SK-N-SH treated with all-trans-retinoic acid at 6 μM for 48 hours (cell line): ENCODE measurements at regions not wholly inside any gene's neighbourhood (a gene's known extent, or its start where the extent isn't known, plus 50 kb on each side); places are given as distances from the start of the nearest gene placed in this dataset.

ENCODE experiments used
- ARNTL ChIP-seq: fragments of 450-650 bp; formaldehyde crosslinking; IDR thresholded peaks from 2 replicates; pipeline ENCODE4 v1.5.0; 2020; ENCODE audit warnings: low read depth, mild to moderate bottlenecking, moderate library complexity, borderline replicate concordance
- ISL1 ChIP-seq: fragments of 250-450 bp; sonication (Bioruptor Pico); IDR thresholded peaks from 2 replicates; pipeline ENCODE4 v2.1.2; 2022; ENCODE audit warnings: mild to moderate bottlenecking, moderate library complexity
- PPARA ChIP-seq: fragments of 250-450 bp; sonication (Bioruptor Pico); IDR thresholded peaks from 2 replicates; pipeline ENCODE4 v1.5.0; 2020; ENCODE audit warnings: mild to moderate bottlenecking, borderline replicate concordance
- RARB ChIP-seq: fragments of 250-450 bp; sonication (Bioruptor Pico); IDR thresholded peaks from 2 replicates; pipeline ENCODE4 v1.8.0; 2021; ENCODE audit warnings: mild to moderate bottlenecking, moderate library complexity
- TCF4 ChIP-seq: fragments of 250-450 bp; sonication (Bioruptor Pico); IDR thresholded peaks from 2 replicates; pipeline ENCODE4 v1.8.0; 2021; ENCODE audit warnings: mild to moderate bottlenecking, moderate library complexity, borderline replicate concordance
- ZFP30 ChIP-seq: fragments of 450-650 bp; formaldehyde crosslinking; IDR thresholded peaks from 2 replicates; pipeline ENCODE4 v1.5.0; 2022; ENCODE audit warnings: mild to moderate bottlenecking, moderate library complexity
- ZNF565 ChIP-seq: fragments of 450-650 bp; formaldehyde crosslinking; conservative IDR thresholded peaks from 2 replicates; pipeline ENCODE4 v1.5.0; 2020; ENCODE audit warnings: low read depth, mild to moderate bottlenecking, moderate library complexity
- ZNF8 ChIP-seq: fragments of 450-650 bp; formaldehyde crosslinking; IDR thresholded peaks from 2 replicates; pipeline ENCODE4 v1.5.0; 2020; ENCODE audit warnings: mild to moderate bottlenecking, moderate library complexity
- TF ChIP-seq, protein P1 (sequence below): fragments of 250-450 bp; sonication (Bioruptor Pico); IDR thresholded peaks from 2 replicates; pipeline ENCODE4 v1.5.1; 2020; ENCODE audit warnings: low read depth, mild to moderate bottlenecking, moderate library complexity
- TF ChIP-seq, protein P2 (sequence below): fragments of 250-450 bp; sonication (Bioruptor Pico); IDR thresholded peaks from 2 replicates; pipeline ENCODE4 v1.8.0; 2020; ENCODE audit warnings: mild to moderate bottlenecking, moderate library complexity, borderline replicate concordance
- TF ChIP-seq, protein P3 (sequence below): fragments of 250-450 bp; sonication (Bioruptor Pico); IDR thresholded peaks from 2 replicates; pipeline ENCODE4 v1.8.0; 2021; ENCODE audit warnings: low read depth, mild to moderate bottlenecking, moderate library complexity, borderline replicate concordance

DNA sequence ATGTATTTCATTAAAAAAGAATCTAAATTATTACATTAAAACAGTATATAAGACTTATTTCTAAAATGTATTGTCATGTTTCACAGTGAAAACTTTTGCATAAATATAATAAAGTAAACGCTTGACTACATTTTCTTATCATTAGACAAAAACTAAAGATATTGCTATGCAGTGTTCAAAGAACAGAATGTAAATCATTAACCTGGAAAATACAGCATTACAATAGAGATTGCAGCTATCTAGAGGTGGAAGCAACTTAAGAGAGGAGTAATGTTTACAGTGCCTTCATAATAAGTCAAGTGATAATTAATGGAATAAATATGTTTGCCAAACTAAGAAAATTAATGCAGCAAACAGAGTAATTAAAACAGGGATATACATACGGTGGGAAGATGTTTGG, 940.9 kb downstream of the FSTL5 start:
- TF ChIP-seq ZFP30 (CRISPR knock-in tag) (no peak), RARB (CRISPR knock-in tag) (no peak), ZNF8 (CRISPR knock-in tag) (no peak), ARNTL (CRISPR knock-in tag) (no peak), TCF4 (CRISPR knock-in tag) (no peak), PPARA (CRISPR knock-in tag) (no peak), ISL1 (CRISPR knock-in tag) (no peak), ZNF565 (CRISPR knock-in tag) (no peak)
- TF ChIP-seq, protein P1, sequence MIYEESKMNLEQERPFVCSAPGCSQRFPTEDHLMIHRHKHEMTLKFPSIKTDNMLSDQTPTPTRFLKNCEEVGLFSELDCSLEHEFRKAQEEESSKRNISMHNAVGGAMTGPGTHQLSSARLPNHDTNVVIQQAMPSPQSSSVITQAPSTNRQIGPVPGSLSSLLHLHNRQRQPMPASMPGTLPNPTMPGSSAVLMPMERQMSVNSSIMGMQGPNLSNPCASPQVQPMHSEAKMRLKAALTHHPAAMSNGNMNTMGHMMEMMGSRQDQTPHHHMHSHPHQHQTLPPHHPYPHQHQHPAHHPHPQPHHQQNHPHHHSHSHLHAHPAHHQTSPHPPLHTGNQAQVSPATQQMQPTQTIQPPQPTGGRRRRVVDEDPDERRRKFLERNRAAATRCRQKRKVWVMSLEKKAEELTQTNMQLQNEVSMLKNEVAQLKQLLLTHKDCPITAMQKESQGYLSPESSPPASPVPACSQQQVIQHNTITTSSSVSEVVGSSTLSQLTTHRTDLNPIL = no peak
- TF ChIP-seq, protein P2, sequence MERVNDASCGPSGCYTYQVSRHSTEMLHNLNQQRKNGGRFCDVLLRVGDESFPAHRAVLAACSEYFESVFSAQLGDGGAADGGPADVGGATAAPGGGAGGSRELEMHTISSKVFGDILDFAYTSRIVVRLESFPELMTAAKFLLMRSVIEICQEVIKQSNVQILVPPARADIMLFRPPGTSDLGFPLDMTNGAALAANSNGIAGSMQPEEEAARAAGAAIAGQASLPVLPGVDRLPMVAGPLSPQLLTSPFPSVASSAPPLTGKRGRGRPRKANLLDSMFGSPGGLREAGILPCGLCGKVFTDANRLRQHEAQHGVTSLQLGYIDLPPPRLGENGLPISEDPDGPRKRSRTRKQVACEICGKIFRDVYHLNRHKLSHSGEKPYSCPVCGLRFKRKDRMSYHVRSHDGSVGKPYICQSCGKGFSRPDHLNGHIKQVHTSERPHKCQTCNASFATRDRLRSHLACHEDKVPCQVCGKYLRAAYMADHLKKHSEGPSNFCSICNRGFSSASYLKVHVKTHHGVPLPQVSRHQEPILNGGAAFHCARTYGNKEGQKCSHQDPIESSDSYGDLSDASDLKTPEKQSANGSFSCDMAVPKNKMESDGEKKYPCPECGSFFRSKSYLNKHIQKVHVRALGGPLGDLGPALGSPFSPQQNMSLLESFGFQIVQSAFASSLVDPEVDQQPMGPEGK (CRISPR knock-in tag) = no peak
- TF ChIP-seq, protein P3, sequence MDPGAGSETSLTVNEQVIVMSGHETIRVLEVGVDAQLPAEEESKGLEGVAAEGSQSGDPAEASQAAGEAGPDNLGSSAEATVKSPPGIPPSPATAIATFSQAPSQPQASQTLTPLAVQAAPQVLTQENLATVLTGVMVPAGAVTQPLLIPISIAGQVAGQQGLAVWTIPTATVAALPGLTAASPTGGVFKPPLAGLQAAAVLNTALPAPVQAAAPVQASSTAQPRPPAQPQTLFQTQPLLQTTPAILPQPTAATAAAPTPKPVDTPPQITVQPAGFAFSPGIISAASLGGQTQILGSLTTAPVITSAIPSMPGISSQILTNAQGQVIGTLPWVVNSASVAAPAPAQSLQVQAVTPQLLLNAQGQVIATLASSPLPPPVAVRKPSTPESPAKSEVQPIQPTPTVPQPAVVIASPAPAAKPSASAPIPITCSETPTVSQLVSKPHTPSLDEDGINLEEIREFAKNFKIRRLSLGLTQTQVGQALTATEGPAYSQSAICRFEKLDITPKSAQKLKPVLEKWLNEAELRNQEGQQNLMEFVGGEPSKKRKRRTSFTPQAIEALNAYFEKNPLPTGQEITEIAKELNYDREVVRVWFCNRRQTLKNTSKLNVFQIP (CRISPR knock-in tag) = no peak
